Prostate gland (tissue), 2 donors: ENCODE measurements at regions not wholly inside any gene's neighbourhood (a gene's known extent, or its start where the extent isn't known, plus 50 kb on each side); places are given as distances from the start of the nearest gene placed in this dataset.

ENCODE experiments used
- CTCF ChIP-seq, 4 experiments: fragments of 200-600 bp in 2 of 4; fragments of 450-650 bp in 2 of 4; sonication (generic) in 2 of 4; IDR thresholded peaks; 1 replicate in 3 of 4; 2 replicates in 1 of 4; pipeline ENCODE4 v1.5.1; 2016 to 2019; ENCODE audit warnings: antibody characterized with exemption in 4 of 4, mild to moderate bottlenecking in 2 of 4, moderate library complexity in 2 of 4
- POLR2A ChIP-seq: fragments of 450-650 bp; IDR thresholded peaks from one replicate; pipeline ENCODE4 v1.6.1; 2016; ENCODE audit warnings: antibody characterized with exemption, mild to moderate bottlenecking

- TF ChIP-seq POLR2A (no peak), CTCF (IDR thresholded peaks at IDR 0.05) (no peak)
These were observed 270.8 kb downstream of the BCOR start for GRCh38 chrX:39826813-39827543.
